ENCODE measurements at regions not wholly inside any gene's neighbourhood (a gene's known extent, or its start where the extent isn't known, plus 50 kb on each side); places are given as distances from the start of the nearest gene placed in this dataset.

GRCh38 chr14:53828820-53829219 is 127.8 kb downstream of the BMP4 start:
- no peaks in the 10 kb centered on the region for H4K20me1 ChIP-seq (ENCODE audit: low read length)
- H3K9me3 ChIP-seq (ENCODE audit: low read length) = no peaks in the 10 kb centered on the region
- POLR2A ChIA-PET (ENCODE audit: unreplicated experiment) = no interaction called here
- TF ChIP-seq, protein P1, sequence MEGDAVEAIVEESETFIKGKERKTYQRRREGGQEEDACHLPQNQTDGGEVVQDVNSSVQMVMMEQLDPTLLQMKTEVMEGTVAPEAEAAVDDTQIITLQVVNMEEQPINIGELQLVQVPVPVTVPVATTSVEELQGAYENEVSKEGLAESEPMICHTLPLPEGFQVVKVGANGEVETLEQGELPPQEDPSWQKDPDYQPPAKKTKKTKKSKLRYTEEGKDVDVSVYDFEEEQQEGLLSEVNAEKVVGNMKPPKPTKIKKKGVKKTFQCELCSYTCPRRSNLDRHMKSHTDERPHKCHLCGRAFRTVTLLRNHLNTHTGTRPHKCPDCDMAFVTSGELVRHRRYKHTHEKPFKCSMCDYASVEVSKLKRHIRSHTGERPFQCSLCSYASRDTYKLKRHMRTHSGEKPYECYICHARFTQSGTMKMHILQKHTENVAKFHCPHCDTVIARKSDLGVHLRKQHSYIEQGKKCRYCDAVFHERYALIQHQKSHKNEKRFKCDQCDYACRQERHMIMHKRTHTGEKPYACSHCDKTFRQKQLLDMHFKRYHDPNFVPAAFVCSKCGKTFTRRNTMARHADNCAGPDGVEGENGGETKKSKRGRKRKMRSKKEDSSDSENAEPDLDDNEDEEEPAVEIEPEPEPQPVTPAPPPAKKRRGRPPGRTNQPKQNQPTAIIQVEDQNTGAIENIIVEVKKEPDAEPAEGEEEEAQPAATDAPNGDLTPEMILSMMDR (conservative IDR thresholded peaks at IDR 0.05; ENCODE audit: low read depth, low read length) = no peak
- TF ChIP-seq EZH2 (IDR thresholded peaks at IDR 0.05; ENCODE audit: low read length, unreplicated experiment) = no peak
- TF ChIP-seq EZH2phosphoT487 (IDR thresholded peaks at IDR 0.05; ENCODE audit: borderline replicate concordance, low read length) = no peak
- no peaks in the 10 kb centered on the region for H3K4me1 ChIP-seq (ENCODE audit: insufficient read depth, low read length)
- DNase-seq = no peak
- no peaks in the 10 kb centered on the region for H3K9me2 ChIP-seq (replicated peaks; ENCODE audit: low read length)
- no peaks in the 10 kb centered on the region for H3K27me3 ChIP-seq (ENCODE audit: low read length)
- H3K79me2 ChIP-seq (ENCODE audit: low read length) = no peaks in the 10 kb centered on the region
- no peaks in the 10 kb centered on the region for H3K36me3 ChIP-seq (ENCODE audit: low read depth, low read length)
- H3K27ac ChIP-seq (ENCODE audit: low read length) = no peak overlapping the region
- intact Hi-C loops (cut with micrococcal nuclease) = no loop called here
- no peak overlapping the region for H3K4me3 ChIP-seq (ENCODE audit: low read length)
- no TSS peak for BruUV-seq (replicated peaks)
- CTCF ChIA-PET = no interaction called here
- H3K9ac ChIP-seq (ENCODE audit: low read length) = no peak overlapping the region
- H3F3A ChIP-seq (ENCODE audit: low read length, unreplicated experiment) = no peaks in the 10 kb centered on the region
- no peak overlapping the region for H3K4me2 ChIP-seq (ENCODE audit: low read length)
- H2AFZ ChIP-seq (ENCODE audit: low read length) = no peak overlapping the region
- ATAC-seq = no peak

DNA sequence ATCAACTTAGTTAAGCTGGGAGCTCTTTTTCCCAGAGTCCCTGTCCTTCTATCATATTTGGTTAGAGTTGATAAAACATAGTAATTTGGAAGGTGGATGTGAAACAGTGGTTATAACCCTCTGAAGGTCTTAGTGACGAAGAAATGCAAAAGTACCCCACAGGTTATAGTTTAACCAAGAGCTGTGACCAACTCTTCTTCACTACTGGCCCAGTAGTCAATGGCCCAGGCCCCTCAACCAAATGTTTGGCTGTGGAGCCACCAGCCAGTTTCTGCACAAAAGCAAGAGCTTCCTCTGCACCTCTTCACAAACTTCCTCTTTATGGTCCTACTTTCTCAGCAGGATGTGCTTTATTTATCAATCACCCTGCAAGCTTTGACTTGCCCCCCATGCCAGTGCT is 132.6 kb downstream of the BMP4 start:
- BruUV-seq (replicated peaks) = no TSS peak
- ChIA-PET POLR2A (ENCODE audit: unreplicated experiment) (no interaction called here), CTCF (no interaction called here)
- TF ChIP-seq EZH2phosphoT487 (IDR thresholded peaks at IDR 0.05; ENCODE audit: borderline replicate concordance, low read length) = no peak
- TF ChIP-seq EZH2 (IDR thresholded peaks at IDR 0.05; ENCODE audit: low read length, unreplicated experiment) = no peak
- TF ChIP-seq, protein P1 (conservative IDR thresholded peaks at IDR 0.05; ENCODE audit: low read depth, low read length) = no peak
- no peaks in the 10 kb centered on the region for H3K79me2 ChIP-seq (ENCODE audit: low read length)
- no peaks in the 10 kb centered on the region for H3K9me2 ChIP-seq (replicated peaks; ENCODE audit: low read length)
- no peaks in the 10 kb centered on the region for H3K27me3 ChIP-seq (ENCODE audit: low read length)
- H3K4me2 ChIP-seq (ENCODE audit: low read length) = no peak overlapping the region
- no peaks in the 10 kb centered on the region for H3K9me3 ChIP-seq (ENCODE audit: low read length)
- H3K36me3 ChIP-seq (ENCODE audit: low read depth, low read length) = no peaks in the 10 kb centered on the region
- no peak for DNase-seq
- no peak overlapping the region for H3K4me3 ChIP-seq (ENCODE audit: low read length)
- no peak for ATAC-seq
- intact Hi-C loops (cut with micrococcal nuclease) = no loop called here
- H3K9ac ChIP-seq (ENCODE audit: low read length) = no peak overlapping the region
- no peak overlapping the region for H2AFZ ChIP-seq (ENCODE audit: low read length)
- H3K27ac ChIP-seq (ENCODE audit: low read length) = no peak overlapping the region
- H3K4me1 ChIP-seq (ENCODE audit: insufficient read depth, low read length) = no peaks in the 10 kb centered on the region
- H4K20me1 ChIP-seq (ENCODE audit: low read length) = no peaks in the 10 kb centered on the region
- H3F3A ChIP-seq (ENCODE audit: low read length, unreplicated experiment) = no peaks in the 10 kb centered on the region

- Histone ChIP-seq H3K4me2 (ENCODE audit: low read length) (no peak overlapping the region), H2AFZ (ENCODE audit: low read length) (no peak overlapping the region), H3K4me3 (ENCODE audit: low read length) (no peak overlapping the region), H3K79me2 (ENCODE audit: low read length) (no peaks in the 10 kb centered on the region), H3F3A (ENCODE audit: low read length, unreplicated experiment) (no peaks in the 10 kb centered on the region), H3K4me1 (ENCODE audit: insufficient read depth, low read length) (no peaks in the 10 kb centered on the region), H3K27ac (ENCODE audit: low read length) (no peak overlapping the region), H3K9me2 (replicated peaks; ENCODE audit: low read length) (no peaks in the 10 kb centered on the region), H4K20me1 (ENCODE audit: low read length) (no peaks in the 10 kb centered on the region), H3K27me3 (ENCODE audit: low read length) (no peaks in the 10 kb centered on the region), H3K9ac (ENCODE audit: low read length) (no peak overlapping the region), H3K9me3 (ENCODE audit: low read length) (no peaks in the 10 kb centered on the region), H3K36me3 (ENCODE audit: low read depth, low read length) (no peaks in the 10 kb centered on the region)
- POLR2A ChIA-PET (ENCODE audit: unreplicated experiment) = no interaction called here
- DNase-seq (no peak), ATAC-seq (no peak)
- intact Hi-C loops (cut with micrococcal nuclease) = no loop called here
- CTCF ChIA-PET = no interaction called here
- TF ChIP-seq EZH2phosphoT487 (IDR thresholded peaks at IDR 0.05; ENCODE audit: borderline replicate concordance, low read length) = no peak
- TF ChIP-seq, protein P1 (conservative IDR thresholded peaks at IDR 0.05; ENCODE audit: low read depth, low read length) = no peak
- TF ChIP-seq EZH2 (IDR thresholded peaks at IDR 0.05; ENCODE audit: low read length, unreplicated experiment) = no peak
- BruUV-seq (replicated peaks) = no TSS peak
These were observed 142.2 kb downstream of the BMP4 start for GRCh38 chr14:53814392-53814791.

Measured in PC-3 (cell line).